ENCODE measurements at regions not wholly inside any gene's neighbourhood (a gene's known extent, or its start where the extent isn't known, plus 50 kb on each side); places are given as distances from the start of the nearest gene placed in this dataset.

DNA sequence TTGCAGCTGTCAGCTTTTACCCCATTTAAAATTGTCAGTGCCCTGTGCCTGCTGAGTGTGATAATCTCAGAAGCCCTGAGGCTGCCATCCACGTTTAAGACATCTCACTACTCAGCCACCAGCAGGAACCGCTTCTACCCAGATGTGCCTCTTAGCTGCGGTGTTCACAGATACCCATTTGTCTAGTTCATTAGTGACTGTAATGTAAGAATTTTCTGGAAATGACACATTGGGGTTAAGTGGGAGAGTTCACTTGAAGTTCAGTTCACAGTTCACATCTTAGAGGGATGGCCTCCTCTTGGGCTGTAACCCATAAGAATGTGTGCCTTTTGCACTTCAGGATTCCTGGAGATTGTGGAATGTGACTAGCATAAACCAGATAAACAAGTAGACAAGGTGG, 477.7 kb downstream of the BTBD3 start:
- DNase-seq = no peak

- no peak for DNase-seq
Measured at GRCh38 chr20:12395760-12396159, 478.1 kb downstream of the BTBD3 start.

GRCh38 chr20:12399110-12399836, 481.6 kb downstream of the BTBD3 start:
- no peak for DNase-seq

GRCh38 chr20:12404941-12405340, 487.2 kb downstream of the BTBD3 start:
- DNase-seq = no peak

DNA sequence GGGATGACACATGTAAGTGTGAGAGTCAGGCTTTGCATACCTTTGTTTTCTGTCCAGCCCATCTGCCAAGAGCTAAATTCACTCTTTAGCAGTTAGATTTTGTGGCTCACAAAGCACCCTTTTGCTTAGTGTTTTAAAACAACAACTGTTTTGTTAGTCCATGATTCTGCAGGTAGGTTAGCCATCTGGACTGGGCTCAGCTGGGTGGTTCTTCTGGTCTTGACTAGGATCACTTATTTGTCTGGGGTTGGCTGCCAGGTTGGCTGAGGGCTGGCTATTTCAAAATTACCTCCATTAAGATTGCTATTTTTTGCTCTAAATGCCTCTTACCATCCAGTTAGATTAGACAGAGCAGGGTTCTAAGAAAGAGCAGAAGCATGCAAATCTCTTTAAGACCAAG, 489.3 kb downstream of the BTBD3 start:
- no peak for DNase-seq

- no peak for DNase-seq
Measured at GRCh38 chr20:12409501-12409900, 491.8 kb downstream of the BTBD3 start.

GRCh38 chr20:12410783-12411182, 493.1 kb downstream of the BTBD3 start:
- DNase-seq = no peak

GRCh38 chr20:12411246-12411940, 493.7 kb downstream of the BTBD3 start:
- DNase-seq = no peak

GRCh38 chr20:12413116-12413515, 495.4 kb downstream of the BTBD3 start:
- DNase-seq = no peak

- no peak for DNase-seq
Measured at GRCh38 chr20:12414446-12415274, 497.0 kb downstream of the BTBD3 start.

DNA sequence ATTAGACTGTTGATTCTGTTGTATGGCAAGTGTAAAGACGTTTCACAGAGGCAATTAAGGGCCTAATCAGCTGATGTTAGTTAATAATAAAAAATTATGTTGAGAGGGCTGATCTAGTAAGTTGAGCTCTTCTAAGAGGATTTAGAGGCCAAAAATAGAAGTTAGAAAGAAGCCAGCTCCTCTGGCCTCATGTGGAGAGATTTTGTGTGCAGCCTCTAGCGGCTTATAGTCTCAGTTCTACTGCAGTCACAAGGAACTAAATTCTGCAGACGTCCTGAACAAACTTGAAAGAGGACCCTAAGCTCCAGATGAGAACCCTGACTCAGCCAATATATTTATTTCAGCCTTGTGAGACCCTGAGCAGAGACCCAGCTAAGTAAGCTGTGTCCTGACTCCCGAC, 498.6 kb downstream of the BTBD3 start:
- no peak for DNase-seq

DNA sequence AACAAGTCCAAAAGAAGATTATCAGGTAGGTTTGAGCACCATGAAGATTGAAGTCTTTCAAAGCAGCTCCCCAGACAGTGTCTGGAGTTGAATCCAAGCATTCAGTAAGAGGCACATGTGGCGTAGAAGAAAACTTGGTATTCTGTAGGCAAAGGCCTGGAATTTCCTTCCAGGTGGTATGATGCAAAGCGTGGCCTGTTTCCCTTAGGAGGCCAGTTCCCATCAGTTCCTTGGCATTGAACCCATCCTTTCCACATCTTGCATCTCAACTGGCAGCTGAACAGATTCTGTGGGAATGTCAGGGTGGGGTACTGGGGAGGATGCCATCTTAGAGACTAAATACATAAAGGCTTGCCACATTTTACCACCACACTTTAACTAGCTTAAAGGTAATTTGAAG, 516.0 kb downstream of the BTBD3 start:
- DNase-seq = no peak

DNA sequence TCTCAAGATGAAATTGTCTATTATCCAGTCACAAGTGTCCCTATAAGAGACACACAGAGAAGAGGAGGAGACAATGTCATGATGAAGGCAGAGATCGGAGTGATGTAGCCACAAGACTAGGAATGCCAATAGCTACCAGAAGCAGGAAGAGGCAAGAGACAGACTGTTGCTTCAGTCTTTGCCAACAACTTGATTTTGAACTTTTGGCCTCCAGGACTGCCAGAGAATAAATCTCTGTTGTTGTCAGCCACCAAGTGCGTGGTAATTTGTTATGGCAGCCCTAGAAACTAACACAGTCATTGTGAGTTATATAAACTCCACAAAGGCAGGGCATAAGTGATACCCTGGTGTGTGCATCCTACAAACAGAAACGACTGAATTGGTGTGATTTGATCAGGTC, 517.0 kb downstream of the BTBD3 start:
- DNase-seq = no peak

GRCh38 chr20:12435268-12435667, 517.6 kb downstream of the BTBD3 start:
- no peak for DNase-seq

- no peak for DNase-seq
Measured at GRCh38 chr20:12453711-12454110, 536.0 kb downstream of the BTBD3 start.

DNA sequence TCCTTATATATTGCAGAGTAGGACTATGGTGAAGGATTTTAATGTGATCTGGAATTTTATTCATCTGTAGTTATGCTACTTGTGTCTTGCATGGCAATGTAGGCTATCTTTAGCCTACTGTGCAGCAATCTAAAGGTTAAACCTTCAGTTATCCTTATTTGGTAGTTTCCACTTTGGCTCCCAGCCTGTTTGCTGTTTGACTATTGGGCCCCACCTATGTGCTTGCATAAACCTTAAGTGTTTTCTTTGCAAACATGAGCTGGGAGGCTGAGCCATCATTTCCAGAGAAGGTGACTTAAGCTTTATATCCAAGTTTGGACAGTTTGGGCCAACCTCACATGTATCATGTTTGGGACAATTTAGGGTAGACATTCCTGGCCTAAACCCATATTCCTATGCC, 537.5 kb downstream of the BTBD3 start:
- DNase-seq = no peak

GRCh38 chr20:12458241-12458640, 540.5 kb downstream of the BTBD3 start:
- no peak for DNase-seq

DNA sequence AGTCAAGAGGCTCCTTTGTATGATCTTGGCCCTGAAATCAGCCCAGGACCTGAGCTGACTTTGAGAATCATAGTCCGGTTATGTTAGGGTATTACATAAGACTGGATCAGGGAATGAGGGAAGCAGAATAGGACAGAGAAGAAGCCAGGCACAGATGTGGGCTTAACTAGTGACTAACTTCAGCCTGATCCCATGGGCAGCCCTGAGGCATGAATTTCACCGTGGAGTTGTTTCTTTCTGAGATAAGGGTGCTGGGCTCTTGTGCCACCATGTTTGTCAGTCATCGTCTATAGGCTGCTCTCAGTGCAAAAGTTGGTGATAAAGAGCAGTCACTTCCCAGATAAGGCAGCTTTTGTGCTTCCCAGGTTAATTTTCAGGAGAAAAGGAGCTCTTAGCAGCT, 544.7 kb upstream of the SPTLC3 start:
- no peak for DNase-seq

GRCh38 chr20:12466915-12467314, 541.9 kb upstream of the SPTLC3 start:
- DNase-seq = no peak

GRCh38 chr20:12467758-12468157, 541.0 kb upstream of the SPTLC3 start:
- peak; percentile 100 for DNase-seq

- DNase-seq = no peak
Measured at GRCh38 chr20:12482661-12483060, 526.1 kb upstream of the SPTLC3 start.

GRCh38 chr20:12502443-12502842, 506.3 kb upstream of the SPTLC3 start:
- no peak for DNase-seq

- no peak for DNase-seq
Measured at GRCh38 chr20:12504779-12505178, 504.0 kb upstream of the SPTLC3 start.

DNA sequence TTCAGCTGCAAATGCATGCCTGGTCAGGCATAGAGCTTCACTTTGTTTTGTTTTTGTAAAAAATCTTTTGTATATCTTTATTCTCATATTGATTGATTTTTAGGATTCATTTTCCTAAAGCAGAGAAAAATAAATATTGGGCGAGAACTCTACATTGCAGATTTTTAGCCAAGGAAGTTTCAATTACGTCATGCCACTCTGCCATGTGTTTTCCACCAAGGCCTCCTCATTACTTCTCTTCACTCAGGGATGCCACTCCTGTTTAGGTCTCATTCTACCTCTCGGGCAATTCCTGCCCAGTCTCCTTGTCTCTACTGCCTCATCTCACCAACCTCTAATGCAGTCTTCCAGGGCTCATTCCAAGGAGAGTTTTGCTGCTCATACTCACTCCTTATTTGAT, 497.3 kb upstream of the SPTLC3 start:
- DNase-seq = no peak

All from NCI-H748 treated with DMSO at 0.1 percent for 48 hours (cell line).